ACC112 (cell line): ENCODE measurements at regions not wholly inside any gene's neighbourhood (a gene's known extent, or its start where the extent isn't known, plus 50 kb on each side); places are given as distances from the start of the nearest gene placed in this dataset.

Experiments used
- H2AFZ ChIP-seq: fragments of 200-600 bp; sonication (generic); one replicate; pipeline ENCODE4 v1.6.0; 2017; ENCODE audit warnings: antibody characterized with exemption, low read length; ENCODE audit not compliant: unreplicated experiment
- H3K27ac ChIP-seq: fragments of 200-600 bp; sonication (generic); 2 replicates; pipeline ENCODE4 v1.5.1; 2014; ENCODE audit warnings: low read depth, mild to moderate bottlenecking, antibody characterized with exemption, low read length, moderate library complexity
- H3K27me3 ChIP-seq: fragments of 200-600 bp; sonication (generic); 2 replicates; pipeline ENCODE4 v1.6.1; 2014; ENCODE audit warnings: mild to moderate bottlenecking, antibody characterized with exemption, low read length, moderate library complexity, mixed read lengths; ENCODE audit not compliant: insufficient read depth
- H3K36me3 ChIP-seq: fragments of 200-600 bp; sonication (generic); 2 replicates; pipeline ENCODE4 v1.6.1; 2016; ENCODE audit warnings: mild to moderate bottlenecking, antibody characterized with exemption, low read length, moderate library complexity, mixed read lengths; ENCODE audit not compliant: insufficient read depth
- H3K4me1 ChIP-seq: fragments of 200-600 bp; sonication (generic); one replicate; pipeline ENCODE4 v1.6.1; 2016; ENCODE audit warnings: low read length, mixed read lengths; ENCODE audit not compliant: insufficient read depth, unreplicated experiment, control insufficient read depth
- H3K4me3 ChIP-seq: fragments of 200-600 bp; sonication (generic); 2 replicates; pipeline ENCODE4 v1.5.1; 2014; ENCODE audit warnings: mild to moderate bottlenecking, low read depth, low read length
- H3K79me2 ChIP-seq: fragments of 200-600 bp; sonication (generic); one replicate; pipeline ENCODE4 v1.6.0; 2016; ENCODE audit warnings: low read length; ENCODE audit not compliant: control insufficient read depth, unreplicated experiment, insufficient read depth

GRCh38 chr1:228976316-228976715, 241.0 kb downstream of the RHOU start:
- Histone ChIP-seq H2AFZ (no peak overlapping the region), H3K4me3 (no peak overlapping the region), H3K79me2 (no peaks in the 10 kb centered on the region), H3K27me3 (no peaks in the 10 kb centered on the region; the same call in 1 of the 2 replicates), H3K36me3 (no peaks in the 10 kb centered on the region), H3K27ac (no peak overlapping the region), H3K4me1 (no peaks in the 10 kb centered on the region)

- Histone ChIP-seq H3K27ac (no peak overlapping the region), H3K79me2 (no peaks in the 10 kb centered on the region), H3K27me3 (no peaks in the 10 kb centered on the region; the same call in 1 of the 2 replicates), H3K4me1 (no peaks in the 10 kb centered on the region), H3K36me3 (no peaks in the 10 kb centered on the region), H2AFZ (no peak overlapping the region), H3K4me3 (no peak overlapping the region)
These were observed 242.0 kb downstream of the RHOU start for GRCh38 chr1:228977307-228977706.

- no peak overlapping the region for H3K27ac ChIP-seq
- H2AFZ ChIP-seq: no peak overlapping the region
- H3K27me3 ChIP-seq: no peaks in the 10 kb centered on the region; the same call in 1 of the 2 replicates
- H3K4me3 ChIP-seq: no peak overlapping the region
- H3K4me1 ChIP-seq: no peaks in the 10 kb centered on the region
- no peaks in the 10 kb centered on the region for H3K79me2 ChIP-seq
- H3K36me3 ChIP-seq: no peaks in the 10 kb centered on the region
These were observed 242.5 kb downstream of the RHOU start for GRCh38 chr1:228977741-228978140.

- Histone ChIP-seq H3K27me3 (no peaks in the 10 kb centered on the region; the same call in 1 of the 2 replicates), H3K36me3 (no peaks in the 10 kb centered on the region), H3K79me2 (no peaks in the 10 kb centered on the region), H3K4me3 (no peak overlapping the region), H3K27ac (no peak overlapping the region), H3K4me1 (no peaks in the 10 kb centered on the region), H2AFZ (no peak overlapping the region)
These were observed 243.4 kb downstream of the RHOU start for GRCh38 chr1:228978484-228979324.

DNA sequence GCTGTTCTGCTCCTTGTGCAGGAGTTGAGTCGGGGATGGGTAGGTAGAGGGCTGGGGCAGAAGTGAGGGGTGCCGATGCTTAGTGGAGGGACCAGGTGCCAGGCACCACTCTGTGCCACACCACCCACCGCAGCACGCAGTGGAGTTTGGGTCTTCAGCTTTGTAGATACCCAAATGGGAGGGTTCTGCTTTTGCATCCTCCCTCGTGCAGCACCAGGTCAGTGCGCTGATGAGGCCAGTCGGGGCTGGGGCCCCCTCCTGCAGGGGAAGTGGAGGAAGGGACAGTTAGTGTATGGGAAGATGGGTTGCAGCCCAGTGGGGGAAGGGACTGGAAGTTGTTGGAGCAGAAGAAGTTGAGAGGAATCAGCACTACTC, 244.0 kb downstream of the RHOU start:
- H3K36me3 ChIP-seq: no peaks in the 10 kb centered on the region
- no peak overlapping the region for H2AFZ ChIP-seq
- no peak overlapping the region for H3K4me3 ChIP-seq
- H3K27ac ChIP-seq: no peak overlapping the region
- H3K79me2 ChIP-seq: no peaks in the 10 kb centered on the region
- no peaks in the 10 kb centered on the region for H3K4me1 ChIP-seq
- H3K27me3 ChIP-seq: no peaks in the 10 kb centered on the region; the same call in 1 of the 2 replicates

DNA sequence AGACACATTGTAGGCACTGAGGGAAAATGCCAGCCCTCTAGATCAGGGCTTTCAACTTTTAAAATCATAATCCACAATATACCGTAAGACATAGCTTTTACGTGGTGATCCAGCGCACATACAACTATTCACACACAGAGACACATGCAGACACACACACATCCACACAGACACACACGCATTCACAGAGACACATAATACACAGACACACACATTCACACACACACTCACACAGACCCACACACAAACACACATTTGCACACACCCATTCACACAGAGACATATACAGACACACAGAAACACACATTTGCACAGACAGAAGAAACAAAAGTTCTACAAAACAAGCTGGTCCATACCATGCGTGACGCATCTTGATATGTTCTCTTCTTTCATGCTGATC, 244.5 kb downstream of the RHOU start:
- Histone ChIP-seq H3K79me2 (no peaks in the 10 kb centered on the region), H3K4me1 (no peaks in the 10 kb centered on the region), H3K36me3 (no peaks in the 10 kb centered on the region), H3K27ac (no peak overlapping the region), H3K27me3 (no peaks in the 10 kb centered on the region; the same call in 1 of the 2 replicates), H3K4me3 (no peak overlapping the region), H2AFZ (no peak overlapping the region)

DNA sequence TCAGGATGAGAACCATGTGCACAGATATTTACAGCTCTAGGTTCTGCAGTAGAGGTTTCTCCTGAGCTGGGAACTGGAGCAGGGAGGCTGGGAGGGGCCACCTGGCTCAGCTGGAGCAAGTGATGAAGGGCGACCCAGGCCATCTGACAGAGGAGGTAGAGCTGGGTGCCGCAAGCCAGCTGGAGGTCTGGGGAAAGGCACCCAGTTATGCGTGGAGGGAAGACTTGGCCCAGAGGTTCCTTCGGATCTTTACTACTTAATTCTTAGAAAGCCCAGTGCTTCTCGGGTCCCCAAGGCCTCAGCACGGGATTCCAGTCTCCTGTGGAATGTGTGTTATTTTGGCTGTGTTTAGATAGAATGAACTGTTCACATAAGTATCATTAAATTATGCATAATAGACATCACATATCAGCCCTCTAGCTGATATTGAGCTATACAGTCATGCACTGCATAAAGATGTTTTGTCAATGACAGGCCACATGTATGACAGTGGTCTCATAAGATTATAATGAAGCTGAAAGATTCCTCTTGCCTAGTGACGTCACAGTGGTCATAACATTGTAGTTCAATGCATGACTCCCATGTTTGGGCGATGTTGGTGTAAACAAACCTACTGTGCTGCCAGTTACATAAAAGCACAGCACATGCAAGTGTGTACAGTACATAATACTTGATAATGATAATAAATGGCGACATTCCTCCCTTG, 245.1 kb downstream of the RHOU start:
- Histone ChIP-seq H3K4me1 (no peaks in the 10 kb centered on the region), H3K36me3 (no peaks in the 10 kb centered on the region), H3K27ac (no peak overlapping the region), H3K4me3 (no peak overlapping the region), H3K27me3 (no peaks in the 10 kb centered on the region; the same call in 1 of the 2 replicates), H3K79me2 (no peaks in the 10 kb centered on the region), H2AFZ (no peak overlapping the region)

DNA sequence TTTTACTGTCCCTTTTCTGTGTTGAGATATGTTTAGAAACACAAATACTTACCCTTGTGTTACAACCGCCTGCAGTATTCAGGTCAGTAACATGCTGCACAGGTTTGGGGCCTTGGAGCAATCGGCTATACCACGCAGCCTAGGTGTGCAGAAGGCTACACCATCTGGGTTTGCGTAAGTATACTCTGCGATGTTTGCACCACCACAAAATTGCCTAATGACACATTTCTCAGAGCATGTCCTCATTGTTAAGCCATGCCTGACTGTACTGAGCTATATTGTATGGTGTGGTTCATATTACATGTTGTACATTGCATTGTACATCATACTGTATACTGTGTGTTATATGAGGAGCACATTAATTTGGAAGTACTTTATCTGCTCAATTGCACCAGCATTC, 247.4 kb downstream of the RHOU start:
- Histone ChIP-seq H3K27ac (no peak overlapping the region), H2AFZ (no peak overlapping the region), H3K4me1 (no peaks in the 10 kb centered on the region), H3K79me2 (no peaks in the 10 kb centered on the region), H3K36me3 (no peaks in the 10 kb centered on the region), H3K4me3 (no peak overlapping the region), H3K27me3 (no peaks in the 10 kb centered on the region; the same call in none of the 2 replicates)

GRCh38 chr1:228983231-228983660, 248.0 kb downstream of the RHOU start:
- Histone ChIP-seq H3K27ac (no peak overlapping the region), H3K4me1 (no peaks in the 10 kb centered on the region), H3K36me3 (no peaks in the 10 kb centered on the region), H2AFZ (no peak overlapping the region), H3K4me3 (no peak overlapping the region), H3K27me3 (no peaks in the 10 kb centered on the region; the same call in none of the 2 replicates), H3K79me2 (no peaks in the 10 kb centered on the region)

- Histone ChIP-seq H3K79me2 (no peaks in the 10 kb centered on the region), H3K27me3 (no peaks in the 10 kb centered on the region; the same call in 1 of the 2 replicates), H2AFZ (no peak overlapping the region), H3K36me3 (no peaks in the 10 kb centered on the region), H3K4me3 (no peak overlapping the region), H3K4me1 (no peaks in the 10 kb centered on the region), H3K27ac (no peak overlapping the region)
These were observed 248.4 kb downstream of the RHOU start for GRCh38 chr1:228983661-228984060.
